Sigmoid colon (tissue), 3 donors: ENCODE measurements at regions not wholly inside any gene's neighbourhood (a gene's known extent, or its start where the extent isn't known, plus 50 kb on each side); places are given as distances from the start of the nearest gene placed in this dataset.

ENCODE experiments used
- POLR2A ChIP-seq, 2 donors: fragments of 450-650 bp; IDR thresholded peaks; one replicate each; pipeline ENCODE4 v1.6.1; 2016; ENCODE audit warnings: antibody characterized with exemption in 2 of 2, mild to moderate bottlenecking in 2 of 2, moderate library complexity in 2 of 2
- TF ChIP-seq, protein P1 (sequence below), 4 experiments: fragments of 450-650 bp in 3 of 4; fragments of 200-600 bp in 1 of 4; IDR thresholded peaks; one replicate each; pipeline ENCODE4 v1.5.1; 2016 to 2019; ENCODE audit warnings: antibody characterized with exemption in 4 of 4, mild to moderate bottlenecking in 3 of 4, moderate library complexity in 2 of 4

GRCh38 chr12:67919406-67919805, 69.8 kb upstream of the IFNG-AS1 start:
- TF ChIP-seq, protein P1, sequence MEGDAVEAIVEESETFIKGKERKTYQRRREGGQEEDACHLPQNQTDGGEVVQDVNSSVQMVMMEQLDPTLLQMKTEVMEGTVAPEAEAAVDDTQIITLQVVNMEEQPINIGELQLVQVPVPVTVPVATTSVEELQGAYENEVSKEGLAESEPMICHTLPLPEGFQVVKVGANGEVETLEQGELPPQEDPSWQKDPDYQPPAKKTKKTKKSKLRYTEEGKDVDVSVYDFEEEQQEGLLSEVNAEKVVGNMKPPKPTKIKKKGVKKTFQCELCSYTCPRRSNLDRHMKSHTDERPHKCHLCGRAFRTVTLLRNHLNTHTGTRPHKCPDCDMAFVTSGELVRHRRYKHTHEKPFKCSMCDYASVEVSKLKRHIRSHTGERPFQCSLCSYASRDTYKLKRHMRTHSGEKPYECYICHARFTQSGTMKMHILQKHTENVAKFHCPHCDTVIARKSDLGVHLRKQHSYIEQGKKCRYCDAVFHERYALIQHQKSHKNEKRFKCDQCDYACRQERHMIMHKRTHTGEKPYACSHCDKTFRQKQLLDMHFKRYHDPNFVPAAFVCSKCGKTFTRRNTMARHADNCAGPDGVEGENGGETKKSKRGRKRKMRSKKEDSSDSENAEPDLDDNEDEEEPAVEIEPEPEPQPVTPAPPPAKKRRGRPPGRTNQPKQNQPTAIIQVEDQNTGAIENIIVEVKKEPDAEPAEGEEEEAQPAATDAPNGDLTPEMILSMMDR (IDR thresholded peaks at IDR 0.05) = no peak
- TF ChIP-seq POLR2A (IDR thresholded peaks at IDR 0.05) = no peak
